WTC11 (cell line): ENCODE measurements at regions not wholly inside any gene's neighbourhood (a gene's known extent, or its start where the extent isn't known, plus 50 kb on each side); places are given as distances from the start of the nearest gene placed in this dataset.
A peak's percentile ranks its signal among the peaks of the same experiment; 100 is the strongest.
"Not testable (repeated sequence)": the region's sequence is repeated elsewhere in the genome, so short reads cannot be mapped to it uniquely, and the experiment has no call there.

Experiments used
- ATAC-seq: fragments of 200-7000 bp; cut with Tn5 transposase; 2 replicates; pipeline ENCODE4 v1.10.0; 2021; ENCODE audit warnings: mild to moderate bottlenecking, moderate library complexity
- CTCF ChIA-PET: fragments of 300-600 bp; sonication (Branson Sonifier 250); formaldehyde crosslinking; loops from one replicate; lab custom pipeline; 2021; ENCODE audit warnings: antibody characterized with exemption; lab: Charles Lee
- POLR2A ChIA-PET: fragments of 350-600 bp; sonication (Branson Sonifier 250); formaldehyde crosslinking; loops from one replicate; lab custom pipeline; 2021; ENCODE audit warnings: antibody characterized with exemption; lab: Charles Lee
- DNase-seq: peaks from one replicate; pipeline ENCODE4 v3.0.0; 2021; ENCODE audit warnings: low spot score
- H3K27ac Mint-ChIP-seq: 2 replicates; pipeline ENCODE4 v1.8.0; 2021; ENCODE audit warnings: mixed read lengths
- H3K27me3 Mint-ChIP-seq: 2 replicates; pipeline ENCODE4 v1.8.0; 2021; ENCODE audit warnings: low read depth, mild to moderate bottlenecking, moderate library complexity, mixed read lengths
- H3K36me3 Mint-ChIP-seq: 2 replicates; pipeline ENCODE4 v1.8.0; 2021; ENCODE audit warnings: mixed read lengths
- H3K4me1 Mint-ChIP-seq: 2 replicates; pipeline ENCODE4 v1.8.0; 2022; ENCODE audit warnings: mixed read lengths
- H3K4me3 Mint-ChIP-seq: 2 replicates; pipeline ENCODE4 v1.8.0; 2021; ENCODE audit warnings: mild to moderate bottlenecking, moderate library complexity, mixed read lengths
- H3K9me3 Mint-ChIP-seq: 2 replicates; pipeline ENCODE4 v1.8.0; 2021; ENCODE audit warnings: mixed read lengths
- CBFB ChIP-seq: sonication (generic); formaldehyde crosslinking; IDR thresholded peaks from 2 replicates; pipeline ENCODE4 v1.8.1; 2022; ENCODE audit warnings: mild to moderate bottlenecking, low read depth, missing genetic modification reagents
- ETV6 ChIP-seq: sonication (generic); formaldehyde crosslinking; IDR thresholded peaks from 2 replicates; pipeline ENCODE4 v1.8.1; 2022; ENCODE audit warnings: mild to moderate bottlenecking, missing genetic modification reagents
- FOXP1 ChIP-seq: sonication (generic); formaldehyde crosslinking; IDR thresholded peaks from 2 replicates; pipeline ENCODE4 v1.8.0; 2022; ENCODE audit warnings: missing genetic modification reagents, mild to moderate bottlenecking, moderate library complexity, borderline replicate concordance
- IRF2 ChIP-seq: sonication (generic); formaldehyde crosslinking; IDR thresholded peaks from 2 replicates; pipeline ENCODE4 v1.8.0; 2022; ENCODE audit warnings: low read depth, missing genetic modification reagents, borderline replicate concordance
- JAZF1 ChIP-seq: fragments of 250-450 bp; sonication (Bioruptor Pico); IDR thresholded peaks from 2 replicates; pipeline ENCODE4 v1.9.0; 2021; ENCODE audit warnings: moderate library complexity, mild to moderate bottlenecking, inconsistent platforms
- KAT7 ChIP-seq: sonication (generic); formaldehyde crosslinking; IDR thresholded peaks from 2 replicates; pipeline ENCODE4 v1.8.1; 2023; ENCODE audit warnings: missing genetic modification reagents, mild to moderate bottlenecking, borderline replicate concordance
- NR2C2 ChIP-seq: sonication (generic); formaldehyde crosslinking; IDR thresholded peaks from 2 replicates; pipeline ENCODE4 v1.8.0; 2022; ENCODE audit warnings: mild to moderate bottlenecking, missing genetic modification reagents
- SP1 ChIP-seq: sonication (generic); formaldehyde crosslinking; conservative IDR thresholded peaks from 2 replicates; pipeline ENCODE4 v1.8.1; 2022; ENCODE audit warnings: missing genetic modification reagents
- TP53 ChIP-seq: sonication (generic); formaldehyde crosslinking; IDR thresholded peaks from 2 replicates; pipeline ENCODE4 v1.8.1; 2023; ENCODE audit warnings: mild to moderate bottlenecking, missing genetic modification reagents
- ZNF121 ChIP-seq: sonication (generic); formaldehyde crosslinking; IDR thresholded peaks from 2 replicates; pipeline ENCODE4 v1.8.0; 2023; ENCODE audit warnings: missing genetic modification reagents
- ZNF263 ChIP-seq: sonication (generic); formaldehyde crosslinking; IDR thresholded peaks from 2 replicates; pipeline ENCODE4 v1.8.1; 2022; ENCODE audit warnings: low read depth, mild to moderate bottlenecking, moderate library complexity, missing genetic modification reagents
- ZNF423 ChIP-seq: fragments of 250-450 bp; sonication (Bioruptor Pico); IDR thresholded peaks from 2 replicates; pipeline ENCODE4 v2.1.2; 2022; ENCODE audit warnings: mild to moderate bottlenecking, moderate library complexity
- TF ChIP-seq, protein P1 (sequence below): fragments of 250-450 bp; sonication (Bioruptor Pico); IDR thresholded peaks from 2 replicates; pipeline ENCODE4 v1.9.0; 2021; ENCODE audit warnings: mild to moderate bottlenecking, borderline replicate concordance
- TF ChIP-seq, protein P2 (sequence below): fragments of 250-450 bp; sonication (Bioruptor Pico); IDR thresholded peaks from 2 replicates; pipeline ENCODE4 v1.9.0; 2021; ENCODE audit warnings: moderate library complexity, mild to moderate bottlenecking, inconsistent platforms, borderline replicate concordance
- TF ChIP-seq, protein P3 (sequence below): sonication (generic); formaldehyde crosslinking; IDR thresholded peaks from 2 replicates; pipeline ENCODE4 v1.8.1; 2022; ENCODE audit warnings: low read depth, mild to moderate bottlenecking, moderate library complexity, missing genetic modification reagents, borderline replicate concordance
- TF ChIP-seq, protein P4 (sequence below): sonication (generic); formaldehyde crosslinking; IDR thresholded peaks from 2 replicates; pipeline ENCODE4 v1.8.1; 2023; ENCODE audit warnings: mild to moderate bottlenecking, missing genetic modification reagents, moderate library complexity

DNA sequence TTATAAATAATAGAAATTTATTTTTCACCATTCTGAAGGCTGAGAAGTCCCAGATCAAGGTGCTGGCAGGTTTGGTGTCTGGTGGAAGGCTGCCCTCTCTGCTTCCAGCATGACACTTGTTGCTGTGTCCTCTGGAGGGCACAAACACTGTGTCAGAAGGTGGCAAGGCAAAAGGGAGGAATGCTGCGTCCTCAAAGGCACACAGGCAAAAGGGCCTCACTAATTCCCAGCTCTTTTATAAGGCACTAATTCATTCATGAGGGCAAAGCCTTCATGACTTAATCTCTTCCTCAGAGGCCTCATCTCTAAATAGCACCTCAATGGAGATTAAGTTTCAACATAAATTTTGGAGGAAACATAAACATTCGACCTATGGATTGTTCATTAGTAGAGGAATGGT, 209.5 kb upstream of the SMLR1 start (continued):
- TF ChIP-seq, protein P1, sequence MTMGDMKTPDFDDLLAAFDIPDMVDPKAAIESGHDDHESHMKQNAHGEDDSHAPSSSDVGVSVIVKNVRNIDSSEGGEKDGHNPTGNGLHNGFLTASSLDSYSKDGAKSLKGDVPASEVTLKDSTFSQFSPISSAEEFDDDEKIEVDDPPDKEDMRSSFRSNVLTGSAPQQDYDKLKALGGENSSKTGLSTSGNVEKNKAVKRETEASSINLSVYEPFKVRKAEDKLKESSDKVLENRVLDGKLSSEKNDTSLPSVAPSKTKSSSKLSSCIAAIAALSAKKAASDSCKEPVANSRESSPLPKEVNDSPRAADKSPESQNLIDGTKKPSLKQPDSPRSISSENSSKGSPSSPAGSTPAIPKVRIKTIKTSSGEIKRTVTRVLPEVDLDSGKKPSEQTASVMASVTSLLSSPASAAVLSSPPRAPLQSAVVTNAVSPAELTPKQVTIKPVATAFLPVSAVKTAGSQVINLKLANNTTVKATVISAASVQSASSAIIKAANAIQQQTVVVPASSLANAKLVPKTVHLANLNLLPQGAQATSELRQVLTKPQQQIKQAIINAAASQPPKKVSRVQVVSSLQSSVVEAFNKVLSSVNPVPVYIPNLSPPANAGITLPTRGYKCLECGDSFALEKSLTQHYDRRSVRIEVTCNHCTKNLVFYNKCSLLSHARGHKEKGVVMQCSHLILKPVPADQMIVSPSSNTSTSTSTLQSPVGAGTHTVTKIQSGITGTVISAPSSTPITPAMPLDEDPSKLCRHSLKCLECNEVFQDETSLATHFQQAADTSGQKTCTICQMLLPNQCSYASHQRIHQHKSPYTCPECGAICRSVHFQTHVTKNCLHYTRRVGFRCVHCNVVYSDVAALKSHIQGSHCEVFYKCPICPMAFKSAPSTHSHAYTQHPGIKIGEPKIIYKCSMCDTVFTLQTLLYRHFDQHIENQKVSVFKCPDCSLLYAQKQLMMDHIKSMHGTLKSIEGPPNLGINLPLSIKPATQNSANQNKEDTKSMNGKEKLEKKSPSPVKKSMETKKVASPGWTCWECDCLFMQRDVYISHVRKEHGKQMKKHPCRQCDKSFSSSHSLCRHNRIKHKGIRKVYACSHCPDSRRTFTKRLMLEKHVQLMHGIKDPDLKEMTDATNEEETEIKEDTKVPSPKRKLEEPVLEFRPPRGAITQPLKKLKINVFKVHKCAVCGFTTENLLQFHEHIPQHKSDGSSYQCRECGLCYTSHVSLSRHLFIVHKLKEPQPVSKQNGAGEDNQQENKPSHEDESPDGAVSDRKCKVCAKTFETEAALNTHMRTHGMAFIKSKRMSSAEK (CRISPR knock-in tag), result no peak
- no peak for TF ChIP-seq JAZF1 (CRISPR knock-in tag)
- TF ChIP-seq SP1 (CRISPR knock-in tag), result no peak
- TF ChIP-seq IRF2, result no peak
- no peak for TF ChIP-seq CBFB

DNA sequence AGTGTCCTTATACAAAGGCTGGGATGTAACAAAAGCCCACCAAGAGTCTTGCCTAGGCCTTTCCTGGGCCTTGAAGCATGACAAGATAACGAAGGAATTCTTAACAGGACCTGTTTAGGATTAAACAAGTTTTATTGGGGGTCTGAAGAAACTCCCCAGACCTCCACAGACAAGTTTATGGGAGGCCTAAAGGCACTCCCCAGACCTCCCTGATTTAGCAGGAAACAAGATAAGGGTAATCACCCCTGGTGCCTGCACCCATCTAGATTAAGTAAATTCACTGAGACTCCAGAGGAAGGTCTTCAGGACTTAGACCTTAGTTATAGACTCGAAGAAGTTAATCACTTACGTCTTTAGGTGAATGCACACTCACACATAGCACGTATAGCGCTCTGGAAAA, 208.4 kb upstream of the SMLR1 start:
- H3K36me3 Mint-ChIP-seq, POLR2A ChIA-PET, DNase-seq, H3K4me3 Mint-ChIP-seq, H3K27ac Mint-ChIP-seq, H3K27me3 Mint-ChIP-seq, ATAC-seq: not testable (repeated sequence)
- H3K4me1 Mint-ChIP-seq, result peaks cover 22% of the 10 kb centered on the region
- peaks cover 16% of the 10 kb centered on the region for H3K9me3 Mint-ChIP-seq
- CTCF ChIA-PET, result interaction anchor here (2.0 kb wide), 1 partner anchor 79 kb away, joined by 9 read pairs; no protein-coding TSS in a partner anchor
- TF ChIP-seq, protein P2, sequence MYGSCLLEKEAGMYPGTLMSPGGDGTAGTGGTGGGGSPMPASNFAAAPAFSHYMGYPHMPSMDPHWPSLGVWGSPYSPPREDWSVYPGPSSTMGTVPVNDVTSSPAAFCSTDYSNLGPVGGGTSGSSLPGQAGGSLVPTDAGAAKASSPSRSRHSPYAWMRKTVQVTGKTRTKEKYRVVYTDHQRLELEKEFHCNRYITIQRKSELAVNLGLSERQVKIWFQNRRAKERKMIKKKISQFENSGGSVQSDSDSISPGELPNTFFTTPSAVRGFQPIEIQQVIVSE, result peak; percentile 62; the same call in 1 of the 2 replicates

DNA sequence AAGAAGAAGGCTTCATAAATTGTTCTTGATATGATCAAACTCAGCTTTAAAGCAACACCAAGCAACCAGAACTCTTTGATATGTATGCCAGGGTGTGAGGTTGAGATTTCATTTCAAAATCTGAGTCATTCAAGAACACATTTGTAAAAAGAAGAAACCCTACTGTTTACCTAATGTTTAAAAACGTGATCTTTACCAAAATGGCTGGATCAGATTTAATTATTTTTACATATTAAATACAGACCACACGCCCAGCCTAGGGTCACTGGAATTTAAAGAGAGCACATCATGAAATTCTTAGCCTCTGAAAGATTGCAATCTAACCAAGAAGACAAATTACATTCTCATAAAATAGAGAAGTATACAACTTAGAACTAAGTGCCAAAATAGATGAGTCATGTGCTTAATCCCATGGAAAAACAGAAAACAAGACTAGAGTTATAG, 206.8 kb upstream of the SMLR1 start:
- CTCF ChIA-PET, result no interaction called here
- ATAC-seq (no peak), DNase-seq (no peak)
- peaks cover 17% of the 10 kb centered on the region for H3K9me3 Mint-ChIP-seq
- H3K27me3 Mint-ChIP-seq, result no peaks in the 10 kb centered on the region
- no peak overlapping the region for H3K4me3 Mint-ChIP-seq
- POLR2A ChIA-PET, result no interaction called here
- TF ChIP-seq ZNF121 (CRISPR knock-in tag) (no peak), ETV6 (CRISPR knock-in tag) (no peak), KAT7 (CRISPR knock-in tag) (no peak)
- TF ChIP-seq, protein P3, sequence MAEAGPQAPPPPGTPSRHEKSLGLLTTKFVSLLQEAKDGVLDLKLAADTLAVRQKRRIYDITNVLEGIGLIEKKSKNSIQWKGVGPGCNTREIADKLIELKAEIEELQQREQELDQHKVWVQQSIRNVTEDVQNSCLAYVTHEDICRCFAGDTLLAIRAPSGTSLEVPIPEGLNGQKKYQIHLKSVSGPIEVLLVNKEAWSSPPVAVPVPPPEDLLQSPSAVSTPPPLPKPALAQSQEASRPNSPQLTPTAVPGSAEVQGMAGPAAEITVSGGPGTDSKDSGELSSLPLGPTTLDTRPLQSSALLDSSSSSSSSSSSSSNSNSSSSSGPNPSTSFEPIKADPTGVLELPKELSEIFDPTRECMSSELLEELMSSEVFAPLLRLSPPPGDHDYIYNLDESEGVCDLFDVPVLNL (CRISPR knock-in tag), result no peak
- no peak overlapping the region for H3K27ac Mint-ChIP-seq
- no peaks in the 10 kb centered on the region for H3K36me3 Mint-ChIP-seq
- H3K4me1 Mint-ChIP-seq, result peaks cover 8% of the 10 kb centered on the region

DNA sequence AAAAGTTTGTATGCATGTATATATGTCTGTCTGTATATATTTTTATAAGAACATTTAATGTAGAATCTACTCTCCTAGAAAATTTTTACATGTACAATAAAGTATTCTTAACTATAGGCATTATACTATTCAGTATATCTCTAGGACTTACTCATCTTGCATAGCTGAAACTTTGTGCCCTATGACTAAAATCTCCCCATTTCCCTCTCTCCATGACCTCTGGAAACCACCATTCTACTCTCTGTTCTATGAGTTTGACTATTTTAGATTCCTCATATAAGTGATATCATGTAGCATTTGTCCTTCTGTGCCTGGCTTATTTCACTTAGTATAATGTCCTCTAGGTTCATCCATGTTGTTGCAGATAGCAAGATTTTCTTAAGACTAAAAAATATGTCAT, 205.1 kb upstream of the SMLR1 start:
- no peak overlapping the region for H3K4me3 Mint-ChIP-seq
- ATAC-seq (no peak), DNase-seq (no peak)
- H3K36me3 Mint-ChIP-seq, result no peaks in the 10 kb centered on the region
- H3K4me1 Mint-ChIP-seq, result peaks cover 9% of the 10 kb centered on the region
- no peaks in the 10 kb centered on the region for H3K27me3 Mint-ChIP-seq
- no peak overlapping the region for H3K27ac Mint-ChIP-seq
- ChIA-PET CTCF (no interaction called here), POLR2A (no interaction called here)
- H3K9me3 Mint-ChIP-seq, result peaks cover 11% of the 10 kb centered on the region; the same call in 1 of the 2 replicates
- no peak for TF ChIP-seq KAT7 (CRISPR knock-in tag)
- TF ChIP-seq TP53 (CRISPR knock-in tag), result no peak
- no peak for TF ChIP-seq ZNF423 (CRISPR knock-in tag)
- TF ChIP-seq, protein P4, sequence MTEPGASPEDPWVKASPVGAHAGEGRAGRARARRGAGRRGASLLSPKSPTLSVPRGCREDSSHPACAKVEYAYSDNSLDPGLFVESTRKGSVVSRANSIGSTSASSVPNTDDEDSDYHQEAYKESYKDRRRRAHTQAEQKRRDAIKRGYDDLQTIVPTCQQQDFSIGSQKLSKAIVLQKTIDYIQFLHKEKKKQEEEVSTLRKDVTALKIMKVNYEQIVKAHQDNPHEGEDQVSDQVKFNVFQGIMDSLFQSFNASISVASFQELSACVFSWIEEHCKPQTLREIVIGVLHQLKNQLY (CRISPR knock-in tag), result no peak
- TF ChIP-seq, protein P1 (CRISPR knock-in tag), result no peak
- no peak for TF ChIP-seq JAZF1 (CRISPR knock-in tag)
- TF ChIP-seq ZNF263 (CRISPR knock-in tag), result no peak
- no peak for TF ChIP-seq NR2C2 (CRISPR knock-in tag)
- no peak for TF ChIP-seq FOXP1 (CRISPR knock-in tag)
